ENCODE measurements at regions not wholly inside any gene's neighbourhood (a gene's known extent, or its start where the extent isn't known, plus 50 kb on each side); places are given as distances from the start of the nearest gene placed in this dataset.

DNA sequence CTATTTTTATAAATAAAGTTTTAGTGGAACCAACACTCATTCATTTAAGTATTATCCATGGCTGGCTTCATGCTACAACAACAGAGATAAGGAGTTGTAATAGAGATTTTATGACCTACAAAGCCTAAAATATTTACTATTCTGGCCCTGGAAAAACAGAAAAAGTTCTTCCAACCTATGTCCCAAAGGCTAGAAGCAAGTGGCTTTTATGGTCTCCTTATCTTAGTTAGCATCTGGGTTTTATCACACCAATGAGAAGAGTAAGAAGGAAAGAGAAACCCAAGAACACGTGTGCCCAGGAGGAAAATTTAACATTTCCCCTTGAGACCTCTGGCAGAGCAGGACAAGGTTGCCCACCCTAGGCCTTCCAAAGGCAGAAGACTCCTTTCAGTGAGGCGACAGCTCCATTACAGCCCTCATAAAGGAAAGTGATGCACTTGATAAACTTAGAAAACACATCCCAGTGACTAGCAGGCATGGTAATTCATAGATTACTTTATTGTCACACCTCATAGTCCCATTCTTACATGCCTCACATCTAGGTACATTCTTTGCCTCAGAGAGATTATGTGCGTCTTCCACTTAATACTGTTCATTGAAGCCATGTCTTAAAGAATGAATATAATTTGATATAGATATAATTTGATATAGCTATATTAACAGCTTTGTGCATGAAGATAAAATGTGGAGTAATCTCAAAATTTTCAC lies 113.2 kb upstream of the ACP3 start:
- DNase-seq (no peak), ATAC-seq (no peak)
- Histone ChIP-seq H3K27ac (no peak overlapping the region), H3K4me3 (no peak overlapping the region), H3K4me1 (no peaks in the 10 kb centered on the region), H3K36me3 (no peaks in the 10 kb centered on the region), H3K9me3 (no peaks in the 10 kb centered on the region), H3K27me3 (no peaks in the 10 kb centered on the region)
- intact Hi-C loops (cut with DNase I) = no loop called here
- TF ChIP-seq, protein P1, sequence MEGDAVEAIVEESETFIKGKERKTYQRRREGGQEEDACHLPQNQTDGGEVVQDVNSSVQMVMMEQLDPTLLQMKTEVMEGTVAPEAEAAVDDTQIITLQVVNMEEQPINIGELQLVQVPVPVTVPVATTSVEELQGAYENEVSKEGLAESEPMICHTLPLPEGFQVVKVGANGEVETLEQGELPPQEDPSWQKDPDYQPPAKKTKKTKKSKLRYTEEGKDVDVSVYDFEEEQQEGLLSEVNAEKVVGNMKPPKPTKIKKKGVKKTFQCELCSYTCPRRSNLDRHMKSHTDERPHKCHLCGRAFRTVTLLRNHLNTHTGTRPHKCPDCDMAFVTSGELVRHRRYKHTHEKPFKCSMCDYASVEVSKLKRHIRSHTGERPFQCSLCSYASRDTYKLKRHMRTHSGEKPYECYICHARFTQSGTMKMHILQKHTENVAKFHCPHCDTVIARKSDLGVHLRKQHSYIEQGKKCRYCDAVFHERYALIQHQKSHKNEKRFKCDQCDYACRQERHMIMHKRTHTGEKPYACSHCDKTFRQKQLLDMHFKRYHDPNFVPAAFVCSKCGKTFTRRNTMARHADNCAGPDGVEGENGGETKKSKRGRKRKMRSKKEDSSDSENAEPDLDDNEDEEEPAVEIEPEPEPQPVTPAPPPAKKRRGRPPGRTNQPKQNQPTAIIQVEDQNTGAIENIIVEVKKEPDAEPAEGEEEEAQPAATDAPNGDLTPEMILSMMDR (IDR thresholded peaks at IDR 0.05) = no peak

DNA sequence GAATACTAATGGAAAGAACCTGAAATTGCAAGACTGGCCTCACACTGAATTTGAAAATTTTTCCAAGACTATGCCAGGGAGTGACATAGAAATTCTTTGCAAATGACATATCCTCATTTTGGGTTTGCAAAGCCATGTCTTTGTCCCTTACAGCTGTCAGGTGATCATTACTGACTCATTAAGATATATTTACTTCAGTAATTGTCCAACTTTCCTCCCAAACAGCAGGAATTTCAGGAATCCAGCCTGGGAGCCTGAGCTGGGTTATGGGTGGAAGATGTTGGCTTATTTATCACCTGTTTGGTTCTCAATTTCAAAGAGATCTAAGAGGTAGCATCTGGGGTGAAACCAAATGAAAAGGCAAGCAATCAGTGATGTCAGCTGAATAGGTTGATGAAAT lies 111.6 kb upstream of the ACP3 start:
- intact Hi-C loops (cut with DNase I) = no loop called here
- H3K27me3 ChIP-seq = no peaks in the 10 kb centered on the region
- H3K36me3 ChIP-seq = no peaks in the 10 kb centered on the region
- DNase-seq (no peak), ATAC-seq (no peak)
- no peaks in the 10 kb centered on the region for H3K9me3 ChIP-seq
- H3K27ac ChIP-seq = no peak overlapping the region
- no peaks in the 10 kb centered on the region for H3K4me1 ChIP-seq
- H3K4me3 ChIP-seq = no peak overlapping the region
- TF ChIP-seq, protein P1 (IDR thresholded peaks at IDR 0.05) = no peak

DNA sequence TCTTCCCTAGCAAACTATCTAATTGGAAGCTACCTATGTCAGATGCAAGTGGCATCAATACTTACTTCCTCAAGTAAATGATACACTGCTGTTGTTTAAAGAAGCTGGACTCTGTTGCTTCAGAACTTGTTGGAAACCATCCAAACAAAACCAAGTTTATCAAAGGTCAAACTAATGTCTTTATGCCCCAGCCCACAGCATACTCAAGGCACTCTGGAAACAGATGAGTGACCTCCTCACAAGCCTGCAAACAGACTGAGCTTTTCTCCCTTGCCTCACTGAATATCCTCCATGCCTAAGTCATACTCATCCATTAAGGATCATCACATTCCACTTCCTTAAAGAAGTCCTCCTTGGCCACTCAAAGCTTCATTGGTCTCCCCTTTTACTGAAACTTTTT lies 107.4 kb upstream of the ACP3 start:
- no peak overlapping the region for H3K4me3 ChIP-seq
- intact Hi-C loops (cut with DNase I) = no loop called here
- TF ChIP-seq, protein P1 (IDR thresholded peaks at IDR 0.05) = no peak
- H3K9me3 ChIP-seq = no peaks in the 10 kb centered on the region
- no peak overlapping the region for H3K27ac ChIP-seq
- no peaks in the 10 kb centered on the region for H3K36me3 ChIP-seq
- no peaks in the 10 kb centered on the region for H3K4me1 ChIP-seq
- DNase-seq (no peak), ATAC-seq (no peak)
- H3K27me3 ChIP-seq = no peaks in the 10 kb centered on the region

DNA sequence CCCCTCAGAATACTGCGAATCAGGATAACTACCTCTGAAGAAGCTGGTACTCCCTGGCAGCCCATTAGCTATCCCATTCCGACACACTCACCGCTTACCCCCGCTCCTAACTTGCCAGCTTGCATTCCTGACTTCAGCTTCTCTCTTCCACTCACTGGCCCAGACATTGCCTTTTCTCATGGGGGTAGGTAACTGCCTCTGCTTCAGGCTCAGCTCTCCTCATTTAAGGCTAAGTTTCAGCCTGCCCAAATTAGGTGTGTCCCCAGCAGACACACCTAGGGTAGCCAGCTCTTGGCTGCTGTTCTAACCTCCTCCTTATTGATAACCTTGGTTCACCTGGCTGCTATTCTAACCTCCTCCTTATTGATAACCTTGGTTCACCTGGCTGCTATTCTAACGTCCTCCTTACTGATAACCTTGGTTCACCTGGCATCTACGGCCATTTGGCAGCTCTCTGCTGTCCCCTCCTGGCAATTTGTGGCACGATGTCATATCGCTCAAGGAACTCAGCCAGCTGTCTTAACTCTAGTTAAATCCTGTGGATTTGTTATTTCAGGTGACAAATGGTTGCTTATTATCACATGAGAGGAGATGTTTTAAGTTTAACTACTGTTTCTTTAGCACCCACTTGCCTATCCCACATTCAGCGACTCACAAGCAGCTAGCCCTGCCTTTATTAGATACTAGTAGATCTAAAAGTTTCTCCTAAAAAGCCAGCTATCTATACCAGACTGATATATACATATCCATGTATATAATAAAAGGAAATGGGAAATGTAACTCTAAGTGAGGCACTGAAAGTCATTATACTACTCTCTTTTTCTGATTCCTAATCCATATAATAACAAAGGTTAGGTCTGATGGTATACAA lies 106.5 kb upstream of the ACP3 start:
- Histone ChIP-seq H3K4me3 (no peak overlapping the region), H3K9me3 (no peaks in the 10 kb centered on the region), H3K27ac (no peak overlapping the region), H3K27me3 (no peaks in the 10 kb centered on the region), H3K4me1 (no peaks in the 10 kb centered on the region), H3K36me3 (no peaks in the 10 kb centered on the region)
- ATAC-seq = peak; percentile 77
- TF ChIP-seq, protein P1 (IDR thresholded peaks at IDR 0.05) = peak; percentile 49
- DNase-seq = no peak
- intact Hi-C loops (cut with DNase I) = no loop called here

DNA sequence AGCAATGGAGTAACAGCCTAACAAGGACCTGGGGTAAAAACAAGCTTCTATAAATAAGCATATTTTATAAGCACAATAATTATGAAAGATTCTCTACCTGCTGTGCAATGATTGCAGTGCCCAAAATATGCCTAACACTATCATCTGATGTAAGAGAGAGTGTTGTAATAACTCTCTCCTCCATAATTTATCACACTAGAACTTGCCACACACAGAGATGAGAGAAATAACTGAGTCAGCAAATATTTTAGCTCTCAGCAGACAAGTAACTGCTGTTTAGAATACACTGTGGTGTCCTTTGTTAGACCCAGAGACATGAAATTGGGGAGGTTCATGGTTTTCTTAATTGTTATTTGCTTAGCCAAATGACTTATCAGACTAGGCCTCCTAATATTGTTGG lies 105.3 kb upstream of the ACP3 start:
- Histone ChIP-seq H3K9me3 (no peaks in the 10 kb centered on the region), H3K36me3 (no peaks in the 10 kb centered on the region), H3K27me3 (no peaks in the 10 kb centered on the region), H3K27ac (no peak overlapping the region), H3K4me3 (no peak overlapping the region), H3K4me1 (no peaks in the 10 kb centered on the region)
- no peak for DNase-seq
- ATAC-seq = no peak
- intact Hi-C loops (cut with DNase I) = no loop called here
- TF ChIP-seq, protein P1 (IDR thresholded peaks at IDR 0.05) = no peak

Measured in upper lobe of right lung (tissue), 1 donor.